ENCODE measurements at regions not wholly inside any gene's neighbourhood (a gene's known extent, or its start where the extent isn't known, plus 50 kb on each side); places are given as distances from the start of the nearest gene placed in this dataset.

- no peak for TF ChIP-seq POLR2A (IDR thresholded peaks at IDR 0.05)
- TF ChIP-seq, protein P1, sequence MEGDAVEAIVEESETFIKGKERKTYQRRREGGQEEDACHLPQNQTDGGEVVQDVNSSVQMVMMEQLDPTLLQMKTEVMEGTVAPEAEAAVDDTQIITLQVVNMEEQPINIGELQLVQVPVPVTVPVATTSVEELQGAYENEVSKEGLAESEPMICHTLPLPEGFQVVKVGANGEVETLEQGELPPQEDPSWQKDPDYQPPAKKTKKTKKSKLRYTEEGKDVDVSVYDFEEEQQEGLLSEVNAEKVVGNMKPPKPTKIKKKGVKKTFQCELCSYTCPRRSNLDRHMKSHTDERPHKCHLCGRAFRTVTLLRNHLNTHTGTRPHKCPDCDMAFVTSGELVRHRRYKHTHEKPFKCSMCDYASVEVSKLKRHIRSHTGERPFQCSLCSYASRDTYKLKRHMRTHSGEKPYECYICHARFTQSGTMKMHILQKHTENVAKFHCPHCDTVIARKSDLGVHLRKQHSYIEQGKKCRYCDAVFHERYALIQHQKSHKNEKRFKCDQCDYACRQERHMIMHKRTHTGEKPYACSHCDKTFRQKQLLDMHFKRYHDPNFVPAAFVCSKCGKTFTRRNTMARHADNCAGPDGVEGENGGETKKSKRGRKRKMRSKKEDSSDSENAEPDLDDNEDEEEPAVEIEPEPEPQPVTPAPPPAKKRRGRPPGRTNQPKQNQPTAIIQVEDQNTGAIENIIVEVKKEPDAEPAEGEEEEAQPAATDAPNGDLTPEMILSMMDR (IDR thresholded peaks at IDR 0.05), result no peak
- WGBS (ENCODE audit: insufficient coverage, low coverage, low lambda C conversion rate, missing lambda C conversion rate), result 64% methylated on average over 5 of the region's 5 CpGs
- DNase-seq (no peak), ATAC-seq (no peak)
- Histone ChIP-seq H3K4me1 (no peaks in the 10 kb centered on the region), H3K27ac (no peak overlapping the region), H3K9me3 (no peaks in the 10 kb centered on the region), H3K36me3 (no peaks in the 10 kb centered on the region), H3K27me3 (no peaks in the 10 kb centered on the region), H3K4me3 (no peak overlapping the region)
- intact Hi-C loops (cut with DNase I), result no loop called here
These were observed 238.1 kb downstream of the MED10 start for GRCh38 chr5:6140219-6140618.

DNA sequence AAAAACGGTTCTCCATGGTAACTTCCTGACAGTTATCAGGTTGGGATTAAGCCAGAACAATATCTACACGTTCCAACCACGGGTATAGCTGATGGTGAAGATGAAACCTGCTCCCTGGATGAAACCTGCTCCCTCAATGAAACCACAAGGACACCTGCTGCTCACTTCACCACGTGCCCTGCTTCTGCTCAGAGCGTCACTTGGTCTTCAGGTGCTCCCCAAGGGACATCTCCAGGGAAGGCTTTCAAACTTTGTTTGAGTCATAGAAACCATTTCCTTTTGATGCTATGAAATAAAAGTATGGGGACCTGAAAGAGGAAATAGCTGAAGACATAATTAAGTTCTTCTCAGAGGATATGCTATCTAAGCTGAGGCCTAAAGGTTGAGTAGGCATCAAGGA lies 242.4 kb downstream of the MED10 start:
- TF ChIP-seq, protein P1 (IDR thresholded peaks at IDR 0.05), result no peak
- TF ChIP-seq POLR2A (IDR thresholded peaks at IDR 0.05), result no peak
- 60% methylated on average over 4 of the region's 5 CpGs for WGBS (ENCODE audit: insufficient coverage, low coverage, low lambda C conversion rate, missing lambda C conversion rate)
- Histone ChIP-seq H3K9me3 (no peaks in the 10 kb centered on the region), H3K4me1 (no peaks in the 10 kb centered on the region), H3K4me3 (no peak overlapping the region), H3K36me3 (no peaks in the 10 kb centered on the region), H3K27me3 (no peaks in the 10 kb centered on the region), H3K27ac (no peak overlapping the region)
- ATAC-seq (no peak), DNase-seq (no peak)
- intact Hi-C loops (cut with DNase I), result no loop called here

DNA sequence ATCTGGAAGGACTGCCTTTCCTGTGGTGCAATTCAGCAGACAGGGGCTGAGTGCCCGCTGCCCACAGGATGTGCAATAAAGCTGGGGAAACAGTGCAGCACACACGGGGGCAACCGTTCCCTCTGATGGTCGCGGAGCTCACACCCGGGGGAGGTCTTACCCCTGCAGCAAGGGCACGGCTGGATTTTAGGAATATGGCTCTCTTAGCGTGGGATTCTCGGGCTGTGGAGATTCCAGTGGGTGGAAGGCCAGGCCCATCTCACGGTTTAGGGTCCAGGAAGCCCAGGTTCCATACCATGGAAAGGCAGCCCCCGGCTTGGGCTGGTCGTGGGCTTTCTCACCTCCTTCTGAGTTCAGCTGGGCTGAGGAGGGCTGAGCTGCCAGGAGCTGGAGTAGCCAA lies 244.1 kb downstream of the MED10 start:
- Histone ChIP-seq H3K9me3 (no peaks in the 10 kb centered on the region), H3K27ac (no peak overlapping the region), H3K36me3 (no peaks in the 10 kb centered on the region), H3K4me3 (no peak overlapping the region), H3K27me3 (no peaks in the 10 kb centered on the region), H3K4me1 (no peaks in the 10 kb centered on the region)
- DNase-seq (no peak), ATAC-seq (no peak)
- intact Hi-C loops (cut with DNase I), result no loop called here
- TF ChIP-seq, protein P1 (IDR thresholded peaks at IDR 0.05), result no peak
- TF ChIP-seq POLR2A (IDR thresholded peaks at IDR 0.05), result no peak
- WGBS (ENCODE audit: insufficient coverage, low coverage, low lambda C conversion rate, missing lambda C conversion rate), result 100% methylated on average over 1 of the region's 12 CpGs

GRCh38 chr5:6125781-6126180 lies 252.6 kb downstream of the MED10 start:
- ATAC-seq (no peak), DNase-seq (no peak)
- no peaks in the 10 kb centered on the region for H3K36me3 ChIP-seq
- H3K4me3 ChIP-seq, result no peak overlapping the region
- H3K4me1 ChIP-seq, result no peaks in the 10 kb centered on the region
- H3K27me3 ChIP-seq, result no peaks in the 10 kb centered on the region
- intact Hi-C loops (cut with DNase I), result no loop called here
- no peak overlapping the region for H3K27ac ChIP-seq
- TF ChIP-seq, protein P1 (IDR thresholded peaks at IDR 0.05), result no peak
- no peak for TF ChIP-seq POLR2A (IDR thresholded peaks at IDR 0.05)
- peaks cover 0 to 4% (median 0%) of the 10 kb centered on the region in 4 donors for H3K9me3 ChIP-seq
- 89% methylated on average over 2 of the region's 2 CpGs for WGBS (ENCODE audit: insufficient coverage, low coverage, low lambda C conversion rate, missing lambda C conversion rate)

DNA sequence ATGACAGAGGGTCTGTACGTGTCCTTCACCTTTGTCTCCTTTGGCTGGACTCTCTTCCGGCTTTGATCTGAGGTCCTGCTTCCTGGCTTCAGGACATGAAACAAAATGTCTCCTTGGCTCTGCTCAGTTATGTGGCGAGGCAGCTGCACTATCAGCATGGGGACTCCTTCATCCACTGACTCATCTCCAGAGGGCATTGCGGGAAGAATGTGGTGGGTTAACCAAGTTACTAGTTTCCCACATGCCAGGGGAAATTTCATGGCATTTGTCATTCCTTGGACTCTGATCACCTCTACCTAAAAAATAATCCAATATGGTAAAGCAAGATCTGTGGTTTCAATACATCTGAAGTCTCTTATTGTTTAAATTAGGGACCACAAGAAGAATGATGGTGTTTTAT lies 259.7 kb downstream of the MED10 start:
- no peak overlapping the region for H3K4me3 ChIP-seq
- no peak overlapping the region for H3K27ac ChIP-seq
- TF ChIP-seq, protein P1 (IDR thresholded peaks at IDR 0.05), result no peak
- TF ChIP-seq POLR2A (IDR thresholded peaks at IDR 0.05), result no peak
- H3K27me3 ChIP-seq, result no peaks in the 10 kb centered on the region
- no peaks in the 10 kb centered on the region for H3K9me3 ChIP-seq
- ATAC-seq, result no peak
- H3K4me1 ChIP-seq, result peaks cover 0 to 9% (median 0%) of the 10 kb centered on the region in 4 donors
- no peaks in the 10 kb centered on the region for H3K36me3 ChIP-seq
- intact Hi-C loops (cut with DNase I), result no loop called here
- DNase-seq, result no peak
- WGBS (ENCODE audit: insufficient coverage, low coverage, low lambda C conversion rate, missing lambda C conversion rate), result 93% methylated on average over 4 of the region's 4 CpGs
